ENCODE measurements at regions not wholly inside any gene's neighbourhood (a gene's known extent, or its start where the extent isn't known, plus 50 kb on each side); places are given as distances from the start of the nearest gene placed in this dataset.

- TF ChIP-seq CTCF (IDR thresholded peaks at IDR 0.05) (no peak), POLR2A (IDR thresholded peaks at IDR 0.05) (no peak)
Observed at GRCh38 chr4:17072483-17072882, 174.0 kb upstream of the LDB2 start.
